ENCODE measurements at regions not wholly inside any gene's neighbourhood (a gene's known extent, or its start where the extent isn't known, plus 50 kb on each side); places are given as distances from the start of the nearest gene placed in this dataset.

GRCh38 chr4:35166466-35166865, 1077.8 kb downstream of the ARAP2 start:
- intact Hi-C loops (cut with micrococcal nuclease; ENCODE audit: unreplicated experiment): no loop called here
- no peaks in the 10 kb centered on the region for H3K27me3 ChIP-seq (ENCODE audit: control insufficient read depth, insufficient read depth, low read length)
- in situ Hi-C loops (cut with HindIII; ENCODE audit: low pct_unique_long_range_greater_than_20kb, low sequenced_read_pairs): no loop called here
- H3K4me3 ChIP-seq (ENCODE audit: low read depth in 2 of 2, low read length in 2 of 2): no peak overlapping the region
- ChIA-PET POLR2A (no interaction called here), CTCF (no interaction called here)
- DNase-seq (ENCODE audit: low read depth, low spot score): no peak
- TF ChIP-seq REST (IDR thresholded peaks at IDR 0.05; ENCODE audit: insufficient read depth in 1 of 2, low read depth in 2 of 2, low read length in 1 of 2) (no peak), POLR2AphosphoS5 (IDR thresholded peaks at IDR 0.05; ENCODE audit: low read depth, low read length) (no peak), CTCF (IDR thresholded peaks at IDR 0.05) (no peak), SIN3A (IDR thresholded peaks at IDR 0.05; ENCODE audit: borderline replicate concordance, insufficient read depth, low read depth, low read length) (no peak), TCF7L2 (IDR thresholded peaks at IDR 0.05; ENCODE audit: low read depth, low read length) (no peak)
- no peaks in the 10 kb centered on the region for H3K4me1 ChIP-seq (ENCODE audit: control insufficient read depth, insufficient read depth, low read length)
- BruUV-seq (replicated peaks): no TSS peak
- H3K9me3 ChIP-seq (ENCODE audit: control insufficient read depth, insufficient read depth, low read depth, low read length): no peaks in the 10 kb centered on the region
- no peaks in the 10 kb centered on the region for H3K36me3 ChIP-seq (ENCODE audit: control insufficient read depth, insufficient read depth, low read length)
- no peak overlapping the region for H3K27ac ChIP-seq (ENCODE audit: low read length)
- no peak for ATAC-seq

DNA sequence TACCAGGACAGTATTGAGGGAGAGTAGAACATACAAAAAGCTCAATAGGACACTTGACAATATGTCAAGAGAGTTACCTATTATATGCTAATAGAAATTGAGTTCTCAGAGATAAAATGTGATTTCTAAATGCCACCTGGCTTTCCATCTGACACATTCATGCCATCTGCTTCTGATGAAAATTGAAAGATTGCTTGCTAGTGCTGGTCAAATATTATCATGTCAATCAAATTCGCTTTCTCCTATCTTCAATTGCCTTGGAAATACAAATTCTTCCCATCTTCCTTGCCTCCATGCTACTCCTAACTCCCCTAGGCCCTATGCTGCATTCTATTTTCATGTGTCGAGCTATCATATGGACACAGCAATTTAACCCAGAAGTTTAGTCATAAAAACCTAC, 1076.9 kb downstream of the ARAP2 start:
- H3K27me3 ChIP-seq (ENCODE audit: control insufficient read depth, insufficient read depth, low read length): no peaks in the 10 kb centered on the region
- no peaks in the 10 kb centered on the region for H3K36me3 ChIP-seq (ENCODE audit: control insufficient read depth, insufficient read depth, low read length)
- H3K4me3 ChIP-seq (ENCODE audit: low read depth in 2 of 2, low read length in 2 of 2): no peak overlapping the region
- CTCF ChIA-PET: no interaction called here
- in situ Hi-C loops (cut with HindIII; ENCODE audit: low pct_unique_long_range_greater_than_20kb, low sequenced_read_pairs): no loop called here
- no peak for DNase-seq (ENCODE audit: low read depth, low spot score)
- no peak overlapping the region for H3K27ac ChIP-seq (ENCODE audit: low read length)
- no TSS peak for BruUV-seq (replicated peaks)
- intact Hi-C loops (cut with micrococcal nuclease; ENCODE audit: unreplicated experiment): no loop called here
- POLR2A ChIA-PET: no interaction called here
- H3K9me3 ChIP-seq (ENCODE audit: control insufficient read depth, insufficient read depth, low read depth, low read length): no peaks in the 10 kb centered on the region
- no peaks in the 10 kb centered on the region for H3K4me1 ChIP-seq (ENCODE audit: control insufficient read depth, insufficient read depth, low read length)
- no peak for TF ChIP-seq POLR2AphosphoS5 (IDR thresholded peaks at IDR 0.05; ENCODE audit: low read depth, low read length)
- no peak for TF ChIP-seq SIN3A (IDR thresholded peaks at IDR 0.05; ENCODE audit: borderline replicate concordance, insufficient read depth, low read depth, low read length)
- TF ChIP-seq CTCF (IDR thresholded peaks at IDR 0.05): no peak
- no peak for TF ChIP-seq REST (IDR thresholded peaks at IDR 0.05; ENCODE audit: insufficient read depth in 1 of 2, low read depth in 2 of 2, low read length in 1 of 2)
- TF ChIP-seq TCF7L2 (IDR thresholded peaks at IDR 0.05; ENCODE audit: low read depth, low read length): no peak
- ATAC-seq: no peak

All from Panc1 (cell line).